ENCODE measurements at regions not wholly inside any gene's neighbourhood (a gene's known extent, or its start where the extent isn't known, plus 50 kb on each side); places are given as distances from the start of the nearest gene placed in this dataset.

DNA sequence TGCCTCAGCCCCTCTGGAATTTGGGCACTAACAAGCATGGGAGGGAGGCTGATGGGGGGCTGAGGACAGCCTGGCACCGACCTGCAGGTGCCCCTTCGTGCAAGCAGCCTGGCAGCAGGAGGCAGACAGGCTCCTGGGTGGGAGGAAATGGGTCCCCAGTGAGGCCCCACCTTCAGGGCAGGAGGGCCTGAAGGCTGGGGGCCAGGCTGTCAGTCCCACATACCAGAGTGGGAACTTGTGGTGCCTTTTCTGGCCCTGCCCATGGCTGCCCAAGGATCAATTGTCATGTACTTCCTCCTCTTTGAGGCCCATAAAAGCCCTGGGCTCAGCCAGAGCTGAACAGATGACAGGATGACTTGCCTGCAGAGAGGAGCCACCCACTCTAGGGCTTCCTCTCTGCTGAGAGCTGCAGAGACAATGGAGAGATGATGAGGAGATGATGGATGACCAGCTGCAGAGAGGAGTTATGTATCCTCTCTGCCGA lies 141.0 kb downstream of the PDHA2 start (continued):
- TF ChIP-seq ZBTB11 (CRISPR knock-in tag; IDR thresholded peaks at IDR 0.05) = no peak
- TF ChIP-seq NFYB (IDR thresholded peaks at IDR 0.05; ENCODE audit: insufficient read depth, low read depth, low read length) = no peak
- no peak for TF ChIP-seq SMAD1 (IDR thresholded peaks at IDR 0.05; ENCODE audit: low read depth, partially characterized antibody)
- TF ChIP-seq RAD51 (IDR thresholded peaks at IDR 0.05) = no peak
- no peak for TF ChIP-seq POU2F2 (IDR thresholded peaks at IDR 0.05; ENCODE audit: borderline replicate concordance, low read depth, low read length)
- TF ChIP-seq NR2F1 (conservative IDR thresholded peaks at IDR 0.05) = no peak

DNA sequence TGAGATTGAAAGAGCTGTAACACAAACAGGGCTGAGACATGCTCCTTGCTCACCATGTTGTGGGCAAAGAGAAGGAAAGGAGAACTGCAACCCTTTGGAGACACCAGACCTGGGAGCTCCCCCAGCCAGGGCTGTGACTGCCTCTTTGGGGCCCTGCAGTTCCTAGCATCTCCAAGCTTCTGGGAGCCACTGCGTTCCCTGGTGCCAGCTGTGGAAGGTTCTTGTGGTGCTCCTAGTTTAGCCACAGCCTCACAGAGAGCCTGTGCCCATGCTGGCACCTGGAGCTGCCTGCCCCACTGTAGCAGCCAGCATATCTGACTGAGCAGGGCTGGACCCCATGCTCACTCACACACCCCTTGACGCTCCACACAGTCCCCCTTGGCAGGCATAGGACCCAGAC lies 141.7 kb downstream of the PDHA2 start:
- 8% methylated on average over 2 of the region's 2 CpGs for WGBS (ENCODE audit: insufficient coverage, insufficient replicate concordance, low lambda C conversion rate, missing lambda C conversion rate)
- H3K27me3 ChIP-seq (replicated peaks in 1 of 2; ENCODE audit: control insufficient read depth in 2 of 2, insufficient read depth in 2 of 2, low read length in 1 of 2) = no peaks in the 10 kb centered on the region
- POLR2A ChIA-PET = no interaction called here
- CTCF ChIA-PET = no interaction called here
- BruUV-seq (replicated peaks) = no TSS peak
- intact Hi-C loops (cut with micrococcal nuclease; ENCODE audit: unreplicated experiment) = no loop called here
- H3K36me3 ChIP-seq (ENCODE audit: control insufficient read depth in 2 of 2, insufficient read depth in 2 of 2, low read length in 1 of 2) = no peaks in the 10 kb centered on the region
- H3K79me2 ChIP-seq (ENCODE audit: control insufficient read depth, insufficient read depth, low read length) = no peaks in the 10 kb centered on the region
- H3K4me1 ChIP-seq (ENCODE audit: control insufficient read depth, insufficient read depth, low read length) = no peaks in the 10 kb centered on the region
- H3K27ac ChIP-seq (ENCODE audit: control insufficient read depth, insufficient read depth) = no peak overlapping the region
- no peaks in the 10 kb centered on the region for H4K20me1 ChIP-seq (ENCODE audit: control insufficient read depth, insufficient read depth)
- ATAC-seq = no peak
- H3K9me3 ChIP-seq (replicated peaks; ENCODE audit: control insufficient read depth, insufficient read depth, low read length) = no peaks in the 10 kb centered on the region; the same call in 2 of the 3 replicates
- TF ChIP-seq ZNF622 (IDR thresholded peaks at IDR 0.05) (no peak), MEF2A (IDR thresholded peaks at IDR 0.05; ENCODE audit: insufficient read depth, low read depth, low read length) (no peak), NR2C1 (IDR thresholded peaks at IDR 0.05) (no peak), ZBED1 (IDR thresholded peaks at IDR 0.05; ENCODE audit: borderline replicate concordance) (no peak), NFXL1 (IDR thresholded peaks at IDR 0.05; ENCODE audit: borderline replicate concordance) (no peak), POLR2AphosphoS5 (IDR thresholded peaks at IDR 0.05; ENCODE audit: low read length) (no peak), MYC (IDR thresholded peaks at IDR 0.05; ENCODE audit: insufficient read depth, insufficient read length, insufficient replicate concordance, low read length, severe bottlenecking) (no peak), JUNB (IDR thresholded peaks at IDR 0.05) (no peak)
- no peak overlapping the region for H3K9ac ChIP-seq (ENCODE audit: control insufficient read depth, insufficient read depth, low read length)
- in situ Hi-C loops (cut with MboI) = no loop called here
- RAD21 ChIA-PET (ENCODE audit: unreplicated experiment) = no interaction called here
- SMC1A ChIA-PET (ENCODE audit: uncharacterized antibody, unreplicated experiment) = no interaction called here
- H3K4me2 ChIP-seq (ENCODE audit: control insufficient read depth, insufficient read depth) = no peak overlapping the region
- DNase-seq (ENCODE audit: low read depth, low spot score) = no peak
- H2AFZ ChIP-seq (ENCODE audit: control insufficient read depth, low read depth, low read length) = no peak overlapping the region
- FAIRE-seq = no peak
- H3K4me3 ChIP-seq = no peak overlapping the region

All from GM12878 (cell line).